Endodermal cell (in vitro differentiated cells): ENCODE measurements at regions not wholly inside any gene's neighbourhood (a gene's known extent, or its start where the extent isn't known, plus 50 kb on each side); places are given as distances from the start of the nearest gene placed in this dataset.

ENCODE experiments used
- DNase-seq: peaks from one replicate; pipeline ENCODE4 v3.0.0-alpha.2; 2017
- H3K27ac ChIP-seq: 2 replicates; pipeline ENCODE4 v1.5.1; 2013; ENCODE audit warnings: mild to moderate bottlenecking, low read depth, low read length, moderate library complexity
- H3K27me3 ChIP-seq: 2 replicates; pipeline ENCODE4 v1.6.1; 2013; ENCODE audit warnings: mild to moderate bottlenecking, low read length, moderate library complexity; ENCODE audit not compliant: insufficient read depth, control insufficient read depth, poor library complexity, severe bottlenecking
- H3K36me3 ChIP-seq: 2 replicates; pipeline ENCODE4 v1.7.0; 2013; ENCODE audit warnings: mild to moderate bottlenecking, low read length, moderate library complexity; ENCODE audit not compliant: control insufficient read depth, insufficient read depth
- H3K4me1 ChIP-seq: one replicate; pipeline ENCODE4 v1.7.0; 2013; ENCODE audit warnings: low read length; ENCODE audit not compliant: control insufficient read depth, insufficient read depth
- H3K4me3 ChIP-seq: 2 replicates; pipeline ENCODE4 v1.5.1; 2013; ENCODE audit warnings: mild to moderate bottlenecking, low read length, moderate library complexity
- H3K9ac ChIP-seq: 2 replicates; pipeline ENCODE4 v1.6.1; 2013; ENCODE audit warnings: mild to moderate bottlenecking, low read length, moderate library complexity; ENCODE audit not compliant: poor library complexity, severe bottlenecking; ENCODE audit errors: extremely low read depth
- H3K9me3 ChIP-seq: 2 replicates; pipeline ENCODE4 v1.6.1; 2013; ENCODE audit warnings: mild to moderate bottlenecking, low read length, moderate library complexity; ENCODE audit not compliant: control insufficient read depth
- H3K27ac Mint-ChIP-seq: 2 replicates; pipeline ENCODE4 v1.8.0; 2020; ENCODE audit warnings: mixed read lengths
- H3K27me3 Mint-ChIP-seq: 2 replicates; pipeline ENCODE4 v1.8.0; 2021; ENCODE audit warnings: mild to moderate bottlenecking, mixed read lengths; ENCODE audit not compliant: insufficient read depth
- H3K36me3 Mint-ChIP-seq: 2 replicates; pipeline ENCODE4 v1.8.0; 2020; ENCODE audit warnings: low read depth, mixed read lengths
- H3K4me1 Mint-ChIP-seq: 2 replicates; pipeline ENCODE4 v1.8.0; 2020; ENCODE audit warnings: mixed read lengths
- H3K4me3 Mint-ChIP-seq: 2 replicates; pipeline ENCODE4 v1.8.0; 2020; ENCODE audit warnings: mild to moderate bottlenecking, moderate library complexity, mixed read lengths
- H3K9me3 Mint-ChIP-seq: 2 replicates; pipeline ENCODE4 v1.8.0; 2020; ENCODE audit warnings: mild to moderate bottlenecking, mixed read lengths
- WGBS, 2 experiments: methylation state at CpG; one replicate each; pipeline versions ENCODE4 v1.1.5 to v1.1.7; 2013; ENCODE audit warnings: missing lambda C conversion rate in 2 of 2, mixed read lengths in 1 of 2; ENCODE audit not compliant: insufficient coverage in 1 of 2, insufficient read length in 1 of 2; 5-methylcytosine and 5-hydroxymethylcytosine counted together
- TF ChIP-seq, protein P1 (sequence below): fragments of 200-600 bp; sonication (generic); conservative IDR thresholded peaks from 2 replicates; pipeline ENCODE4 v1.5.0; 2021; ENCODE audit warnings: antibody characterized with exemption, mild to moderate bottlenecking

DNA sequence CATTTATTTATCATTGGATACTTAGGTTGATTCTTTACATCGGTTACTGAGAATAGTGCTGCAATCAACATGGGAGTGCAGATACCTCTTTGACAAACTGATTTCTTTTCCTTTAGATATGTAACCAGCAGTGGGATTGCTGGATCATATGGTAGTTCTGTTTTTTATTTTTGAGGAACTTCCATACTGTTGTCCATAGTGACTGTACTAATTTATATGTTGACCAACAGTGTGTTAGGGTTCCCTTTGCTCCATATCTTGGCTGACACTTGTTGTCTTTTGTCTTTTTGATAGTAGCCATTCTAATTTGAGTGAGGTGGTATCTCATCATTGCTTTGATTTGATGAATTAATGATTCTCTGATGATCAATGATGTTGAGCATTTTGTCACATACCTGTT lies 137.3 kb upstream of the PITX1 start:
- Histone ChIP-seq H3K9ac (no peak overlapping the region), H3K4me3 (no peak overlapping the region), H3K36me3 (no peaks in the 10 kb centered on the region), H3K27me3 (peaks cover 30% of the 10 kb centered on the region), H3K4me1 (peaks cover 3% of the 10 kb centered on the region), H3K9me3 (no peaks in the 10 kb centered on the region), H3K27ac (no peak overlapping the region)
- Mint-ChIP-seq H3K27me3 (peaks cover 61% of the 10 kb centered on the region), H3K4me1 (peaks cover 11% of the 10 kb centered on the region), H3K27ac (no peak overlapping the region), H3K4me3 (no peak overlapping the region), H3K36me3 (no peaks in the 10 kb centered on the region), H3K9me3 (no peaks in the 10 kb centered on the region)
- no peak for DNase-seq
- 80% methylated on average over 1 of the region's 1 CpG; no CpG with 5 or more reads in 1 of the 2 experiments for WGBS, 2 experiments
- TF ChIP-seq, protein P1, sequence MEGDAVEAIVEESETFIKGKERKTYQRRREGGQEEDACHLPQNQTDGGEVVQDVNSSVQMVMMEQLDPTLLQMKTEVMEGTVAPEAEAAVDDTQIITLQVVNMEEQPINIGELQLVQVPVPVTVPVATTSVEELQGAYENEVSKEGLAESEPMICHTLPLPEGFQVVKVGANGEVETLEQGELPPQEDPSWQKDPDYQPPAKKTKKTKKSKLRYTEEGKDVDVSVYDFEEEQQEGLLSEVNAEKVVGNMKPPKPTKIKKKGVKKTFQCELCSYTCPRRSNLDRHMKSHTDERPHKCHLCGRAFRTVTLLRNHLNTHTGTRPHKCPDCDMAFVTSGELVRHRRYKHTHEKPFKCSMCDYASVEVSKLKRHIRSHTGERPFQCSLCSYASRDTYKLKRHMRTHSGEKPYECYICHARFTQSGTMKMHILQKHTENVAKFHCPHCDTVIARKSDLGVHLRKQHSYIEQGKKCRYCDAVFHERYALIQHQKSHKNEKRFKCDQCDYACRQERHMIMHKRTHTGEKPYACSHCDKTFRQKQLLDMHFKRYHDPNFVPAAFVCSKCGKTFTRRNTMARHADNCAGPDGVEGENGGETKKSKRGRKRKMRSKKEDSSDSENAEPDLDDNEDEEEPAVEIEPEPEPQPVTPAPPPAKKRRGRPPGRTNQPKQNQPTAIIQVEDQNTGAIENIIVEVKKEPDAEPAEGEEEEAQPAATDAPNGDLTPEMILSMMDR: no peak

DNA sequence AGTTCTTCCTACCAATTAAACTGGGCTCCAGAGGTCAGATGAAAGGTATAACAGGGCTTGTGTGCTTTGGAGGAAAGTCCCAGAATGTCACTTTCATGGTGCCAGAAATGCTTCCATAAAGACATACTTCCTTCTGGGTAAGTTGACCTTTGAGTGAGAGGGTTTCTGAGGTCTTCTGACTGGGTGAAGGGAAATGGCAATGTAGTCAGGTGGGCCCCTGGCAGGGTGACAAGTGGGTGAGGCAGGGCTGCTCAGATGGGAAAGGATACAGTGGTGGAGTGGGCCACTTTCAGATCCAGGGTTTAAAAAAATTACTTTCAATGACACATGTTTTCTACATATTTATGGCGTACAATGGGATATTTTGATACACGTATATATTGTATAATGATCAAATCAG lies 136.5 kb upstream of the PITX1 start:
- DNase-seq: no peak
- Histone ChIP-seq H3K27me3 (peaks cover 30% of the 10 kb centered on the region), H3K4me3 (no peak overlapping the region), H3K9ac (no peak overlapping the region), H3K27ac (no peak overlapping the region), H3K9me3 (no peaks in the 10 kb centered on the region), H3K36me3 (no peaks in the 10 kb centered on the region), H3K4me1 (peaks cover 3% of the 10 kb centered on the region)
- H3K27ac Mint-ChIP-seq: no peak overlapping the region
- WGBS, 2 experiments: no CpG with 5 or more reads among the region's 2 CpGs
- H3K27me3 Mint-ChIP-seq: peaks cover 68% of the 10 kb centered on the region
- H3K4me1 Mint-ChIP-seq: peaks cover 11% of the 10 kb centered on the region
- H3K36me3 Mint-ChIP-seq: no peaks in the 10 kb centered on the region
- TF ChIP-seq, protein P1: no peak
- H3K4me3 Mint-ChIP-seq: no peak overlapping the region
- H3K9me3 Mint-ChIP-seq: no peaks in the 10 kb centered on the region

- TF ChIP-seq, protein P1: no peak
- Mint-ChIP-seq H3K27ac (no peak overlapping the region), H3K9me3 (no peaks in the 10 kb centered on the region), H3K36me3 (no peaks in the 10 kb centered on the region), H3K4me1 (peaks cover 11% of the 10 kb centered on the region), H3K4me3 (no peak overlapping the region), H3K27me3 (peaks cover 71% of the 10 kb centered on the region)
- no peak for DNase-seq
- WGBS, 2 experiments: 50 to 67% methylated on average over 2 of the region's 2 CpGs
- H3K36me3 ChIP-seq: no peaks in the 10 kb centered on the region
- H3K4me3 ChIP-seq: no peak overlapping the region
- peaks cover 3% of the 10 kb centered on the region for H3K4me1 ChIP-seq
- no peaks in the 10 kb centered on the region for H3K9me3 ChIP-seq
- H3K27me3 ChIP-seq: peaks cover 30% of the 10 kb centered on the region
- H3K27ac ChIP-seq: no peak overlapping the region
- no peak overlapping the region for H3K9ac ChIP-seq
Measured at GRCh38 chr5:135169753-135170152, 135.7 kb upstream of the PITX1 start.
